Upper lobe of right lung (tissue), 1 donor: ENCODE measurements at regions not wholly inside any gene's neighbourhood (a gene's known extent, or its start where the extent isn't known, plus 50 kb on each side); places are given as distances from the start of the nearest gene placed in this dataset.

Source experiments
- ATAC-seq: fragments of 200-7000 bp; cut with Tn5 transposase; one replicate; pipeline ENCODE4 v1.9.1; 2020; ENCODE audit warnings: mild to moderate bottlenecking, moderate library complexity
- DNase-seq: peaks from one replicate; pipeline ENCODE4 v3.0.0-alpha.2; 2020
- H3K27ac ChIP-seq: fragments of 200-600 bp; one replicate; pipeline ENCODE4 v1.8.0; 2022
- H3K27me3 ChIP-seq: fragments of 200-600 bp; one replicate; pipeline ENCODE4 v1.8.0; 2022; ENCODE audit warnings: mild to moderate bottlenecking
- H3K36me3 ChIP-seq: fragments of 200-600 bp; one replicate; pipeline ENCODE4 v1.8.0; 2022
- H3K4me1 ChIP-seq: fragments of 200-600 bp; one replicate; pipeline ENCODE4 v1.8.0; 2022
- H3K4me3 ChIP-seq: fragments of 200-600 bp; one replicate; pipeline ENCODE4 v1.8.0; 2022; ENCODE audit warnings: mild to moderate bottlenecking
- H3K9me3 ChIP-seq: fragments of 200-600 bp; one replicate; pipeline ENCODE4 v1.8.0; 2022
- intact Hi-C: fragments of 100-400 bp; cut with DNase I; formaldehyde crosslinking; loops from one replicate; pipeline ENCODE4 v1.11.0; 2022
- TF ChIP-seq, protein P1 (sequence below): fragments of 200-600 bp; IDR thresholded peaks from one replicate; pipeline ENCODE4 v1.8.0; 2022; ENCODE audit warnings: antibody characterized with exemption
- donor health status: DM: no; HTN: yes; CAD: no; lungs with severe emphysema.

DNA sequence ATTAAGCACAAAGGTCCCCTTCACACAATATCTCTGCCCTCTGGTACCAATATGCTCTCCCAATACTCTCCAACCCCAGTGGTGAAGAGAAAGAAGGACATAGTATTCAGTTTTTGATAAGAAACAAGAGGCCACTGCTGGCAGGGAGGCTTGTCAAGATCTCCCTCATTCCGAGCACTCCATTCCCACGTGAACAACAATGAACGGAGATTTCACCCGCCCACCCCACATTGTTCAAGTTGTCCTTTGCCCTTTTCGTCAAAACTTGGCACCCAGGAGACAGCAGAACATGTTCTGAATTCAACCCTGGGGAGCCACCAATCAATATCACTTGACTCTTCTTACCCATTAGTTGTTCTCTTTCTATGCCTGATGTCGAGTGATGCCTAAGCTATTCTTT is 54.2 kb upstream of the SLC25A4 start:
- H3K36me3 ChIP-seq = no peaks in the 10 kb centered on the region
- H3K27ac ChIP-seq = no peak overlapping the region
- ATAC-seq (no peak), DNase-seq (no peak)
- no peaks in the 10 kb centered on the region for H3K9me3 ChIP-seq
- H3K27me3 ChIP-seq = no peaks in the 10 kb centered on the region
- H3K4me3 ChIP-seq = no peak overlapping the region
- intact Hi-C loops = no loop called here
- TF ChIP-seq, protein P1, sequence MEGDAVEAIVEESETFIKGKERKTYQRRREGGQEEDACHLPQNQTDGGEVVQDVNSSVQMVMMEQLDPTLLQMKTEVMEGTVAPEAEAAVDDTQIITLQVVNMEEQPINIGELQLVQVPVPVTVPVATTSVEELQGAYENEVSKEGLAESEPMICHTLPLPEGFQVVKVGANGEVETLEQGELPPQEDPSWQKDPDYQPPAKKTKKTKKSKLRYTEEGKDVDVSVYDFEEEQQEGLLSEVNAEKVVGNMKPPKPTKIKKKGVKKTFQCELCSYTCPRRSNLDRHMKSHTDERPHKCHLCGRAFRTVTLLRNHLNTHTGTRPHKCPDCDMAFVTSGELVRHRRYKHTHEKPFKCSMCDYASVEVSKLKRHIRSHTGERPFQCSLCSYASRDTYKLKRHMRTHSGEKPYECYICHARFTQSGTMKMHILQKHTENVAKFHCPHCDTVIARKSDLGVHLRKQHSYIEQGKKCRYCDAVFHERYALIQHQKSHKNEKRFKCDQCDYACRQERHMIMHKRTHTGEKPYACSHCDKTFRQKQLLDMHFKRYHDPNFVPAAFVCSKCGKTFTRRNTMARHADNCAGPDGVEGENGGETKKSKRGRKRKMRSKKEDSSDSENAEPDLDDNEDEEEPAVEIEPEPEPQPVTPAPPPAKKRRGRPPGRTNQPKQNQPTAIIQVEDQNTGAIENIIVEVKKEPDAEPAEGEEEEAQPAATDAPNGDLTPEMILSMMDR = no peak
- H3K4me1 ChIP-seq = no peaks in the 10 kb centered on the region

DNA sequence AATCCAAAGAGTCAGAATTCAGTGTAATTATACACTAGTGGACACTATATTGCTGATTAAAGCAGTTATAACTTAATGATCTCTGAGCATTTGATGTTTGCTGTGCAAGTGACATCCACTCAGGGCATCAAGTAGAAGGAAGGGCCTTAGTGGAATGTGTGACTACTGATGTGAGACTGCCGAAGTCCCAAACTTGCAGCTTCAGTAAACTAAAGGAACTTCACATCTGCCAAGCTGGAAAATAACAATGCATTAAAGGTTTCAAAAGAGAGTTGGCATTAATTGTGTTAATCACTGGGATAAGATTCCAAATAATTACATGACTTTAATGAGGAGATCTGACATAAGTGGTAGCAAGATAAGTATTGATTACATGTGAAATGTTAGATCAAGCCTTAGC is 52.5 kb upstream of the SLC25A4 start:
- intact Hi-C loops = no loop called here
- H3K36me3 ChIP-seq = no peaks in the 10 kb centered on the region
- no peaks in the 10 kb centered on the region for H3K4me1 ChIP-seq
- H3K4me3 ChIP-seq = no peak overlapping the region
- DNase-seq (no peak), ATAC-seq (no peak)
- H3K27ac ChIP-seq = no peak overlapping the region
- no peaks in the 10 kb centered on the region for H3K27me3 ChIP-seq
- TF ChIP-seq, protein P1 = no peak
- H3K9me3 ChIP-seq = no peaks in the 10 kb centered on the region

DNA sequence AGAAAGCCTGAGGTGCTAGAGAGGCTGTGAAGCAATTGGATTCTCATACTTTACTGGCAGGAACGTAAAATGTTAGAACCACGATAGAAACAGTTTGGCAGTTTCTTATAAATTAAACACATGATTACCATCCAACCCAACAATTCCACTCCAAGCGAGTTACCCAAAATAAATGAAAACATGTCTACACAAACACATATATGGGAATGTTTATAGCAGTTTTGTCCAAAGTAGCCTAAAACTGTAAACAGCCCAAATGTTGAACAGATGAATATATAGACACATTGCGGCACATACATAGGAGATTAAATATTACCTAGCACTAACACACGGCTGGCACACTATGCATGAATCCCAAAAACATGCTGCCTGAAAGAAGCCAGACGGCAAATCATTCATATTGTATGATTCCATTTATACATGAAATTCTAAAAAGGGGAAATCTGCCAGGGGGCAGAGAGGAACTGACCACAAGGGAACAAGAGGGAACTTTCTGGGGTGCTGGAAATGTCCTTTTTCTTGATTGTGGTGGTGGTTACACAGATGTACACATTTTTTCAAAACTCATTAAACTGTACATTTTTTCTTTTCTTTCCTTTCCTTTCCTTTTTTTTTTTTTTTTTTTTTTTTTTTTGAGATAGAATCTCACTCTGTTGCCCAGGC is 50.4 kb upstream of the SLC25A4 start:
- H3K36me3 ChIP-seq = no peaks in the 10 kb centered on the region
- ATAC-seq = no peak
- H3K4me3 ChIP-seq = no peak overlapping the region
- H3K9me3 ChIP-seq = no peaks in the 10 kb centered on the region
- H3K27me3 ChIP-seq = no peaks in the 10 kb centered on the region
- intact Hi-C loops = no loop called here
- H3K4me1 ChIP-seq = no peaks in the 10 kb centered on the region
- TF ChIP-seq, protein P1 = no peak
- no peak for DNase-seq
- H3K27ac ChIP-seq = no peak overlapping the region
